DOHH2 (cell line): ENCODE measurements at regions not wholly inside any gene's neighbourhood (a gene's known extent, or its start where the extent isn't known, plus 50 kb on each side); places are given as distances from the start of the nearest gene placed in this dataset.

Experiments
- CTCF ChIP-seq: fragments of 200-600 bp; sonication (generic); IDR thresholded peaks from one replicate; pipeline ENCODE4 v1.5.1; 2014; ENCODE audit warnings: antibody characterized with exemption, mild to moderate bottlenecking, low read depth, low read length; ENCODE audit not compliant: poor library complexity, severe bottlenecking
- EZH2phosphoT487 ChIP-seq: fragments of 200-600 bp; sonication (generic); IDR thresholded peaks from 2 replicates; pipeline ENCODE4 v1.6.1; 2017; ENCODE audit warnings: borderline replicate concordance, mild to moderate bottlenecking, antibody characterized with exemption, low read length, moderate library complexity, mixed read lengths

GRCh38 chr6:140777780-140778179 is 1354.9 kb upstream of the GJE1 start:
- no peak for TF ChIP-seq EZH2phosphoT487
- no peak for TF ChIP-seq CTCF
